H1 (cell line): ENCODE measurements at regions not wholly inside any gene's neighbourhood (a gene's known extent, or its start where the extent isn't known, plus 50 kb on each side); places are given as distances from the start of the nearest gene placed in this dataset.
"Not testable (repeated sequence)": the region's sequence is repeated elsewhere in the genome, so short reads cannot be mapped to it uniquely, and the experiment has no call there.

Experiments
- CTCF ChIA-PET: fragments of 300-600 bp; sonication (Branson Sonifier 250); formaldehyde crosslinking; loops from one replicate; lab custom pipeline; 2021; ENCODE audit not compliant: partially characterized antibody; lab: Charles Lee
- POLR2A ChIA-PET: fragments of 300-600 bp; sonication (Branson Sonifier 250); formaldehyde crosslinking; loops from one replicate; lab custom pipeline; 2021; ENCODE audit warnings: inconsistent platforms; ENCODE audit not compliant: partially characterized antibody; lab: Charles Lee
- DNase-seq, 2 experiments: peaks; one replicate each; pipeline versions ENCODE4 v3.0.0 to v3.0.0-alpha.2; 2010 to 2022; ENCODE audit warnings: low spot score in 2 of 2, low read depth in 1 of 2, mixed read lengths in 1 of 2
- FAIRE-seq: peaks from 2 replicates; lab custom pipeline; 2011; peaks lifted over from hg19 to GRCh38; lab: Jason Lieb, UNC
- H2AFZ ChIP-seq: 2 replicates; pipeline ENCODE4 v1.8.1; 2012; ENCODE audit warnings: low read length, inconsistent platforms
- H2AK5ac ChIP-seq: 2 replicates; pipeline ENCODE4 v1.6.1; 2013; ENCODE audit warnings: low read depth, low read length
- H2BK120ac ChIP-seq: replicated peaks from 2 replicates; pipeline ENCODE3; 2013; ENCODE audit warnings: low read depth, low read length, inconsistent platforms
- H2BK12ac ChIP-seq: 2 replicates; pipeline ENCODE4 v1.6.1; 2013; ENCODE audit warnings: low read depth, low read length
- H2BK15ac ChIP-seq: 2 replicates; pipeline ENCODE4 v1.6.1; 2013; ENCODE audit warnings: low read length
- H2BK20ac ChIP-seq: 2 replicates; pipeline ENCODE4 v1.6.1; 2013; ENCODE audit warnings: low read length
- H2BK5ac ChIP-seq: 2 replicates; pipeline ENCODE4 v1.6.1; 2013; ENCODE audit warnings: low read depth, low read length
- H3K14ac ChIP-seq: 2 replicates; pipeline ENCODE4 v1.6.1; 2013; ENCODE audit warnings: inconsistent platforms; ENCODE audit not compliant: insufficient read length
- H3K18ac ChIP-seq: 2 replicates; pipeline ENCODE4 v1.6.1; 2013; ENCODE audit warnings: low read length; ENCODE audit errors: extremely low read depth
- H3K23ac ChIP-seq: 2 replicates; pipeline ENCODE4 v1.6.1; 2013; ENCODE audit warnings: inconsistent platforms; ENCODE audit not compliant: insufficient read length
- H3K23me2 ChIP-seq: 2 replicates; pipeline ENCODE4 v1.6.1; 2013; ENCODE audit warnings: low read depth, low read length
- H3K27ac ChIP-seq: 2 replicates; pipeline ENCODE4 v1.6.1; 2011; ENCODE audit warnings: low read depth, low read length, inconsistent platforms
- H3K27me3 ChIP-seq, 4 experiments: replicated peaks in 1 of 4; 1 replicate in 1 of 4; 2 replicates in 3 of 4; pipeline versions ENCODE4 v1.6.1 to v1.8.1; 2011 to 2013; ENCODE audit warnings: low read length in 3 of 4, mild to moderate bottlenecking in 3 of 4, inconsistent platforms in 2 of 4, mixed read lengths in 2 of 4, moderate library complexity in 1 of 4; ENCODE audit not compliant: control insufficient read depth in 3 of 4, insufficient read depth in 3 of 4; ENCODE audit errors: extremely low read depth in 1 of 4
- H3K36me3 ChIP-seq, 4 experiments: 2 replicates each; pipeline versions ENCODE4 v1.6.1 to v1.8.1; 2011 to 2013; ENCODE audit warnings: mild to moderate bottlenecking in 4 of 4, low read length in 3 of 4, moderate library complexity in 2 of 4, control low read depth in 1 of 4, inconsistent platforms in 1 of 4; ENCODE audit not compliant: insufficient read depth in 4 of 4, control insufficient read depth in 2 of 4
- H3K4ac ChIP-seq: replicated peaks from 2 replicates; pipeline ENCODE3; 2013; ENCODE audit warnings: low read length, low read depth, mixed read lengths, inconsistent platforms; ENCODE audit not compliant: insufficient read length
- H3K4me1 ChIP-seq, 4 experiments: replicated peaks in 1 of 4; 1 replicate in 1 of 4; 2 replicates in 3 of 4; pipeline versions ENCODE4 v1.6.1 to v1.8.1; 2011 to 2013; ENCODE audit warnings: low read length in 3 of 4, inconsistent platforms in 2 of 4, mixed read lengths in 1 of 4; ENCODE audit not compliant: insufficient read depth in 4 of 4, control insufficient read depth in 3 of 4
- H3K4me2 ChIP-seq, 2 experiments: 2 replicates each; pipeline versions ENCODE4 v1.6.1 to v1.8.1; 2011 to 2013; ENCODE audit warnings: low read depth in 2 of 2, low read length in 2 of 2, control low read depth in 1 of 2, inconsistent platforms in 1 of 2, mild to moderate bottlenecking in 1 of 2; ENCODE audit not compliant: insufficient read depth in 1 of 2
- H3K4me3 ChIP-seq, 4 experiments: fragments of 200-600, 300-600 bp in 1 of 4; sonication (generic), shearing (Covaris generic), sonication (Bioruptor Twin) in 1 of 4; 2 replicates each; pipeline versions ENCODE4 v1.5.1 to v1.8.1; 2011 to 2016; ENCODE audit warnings: low read length in 4 of 4, low read depth in 3 of 4, control low read depth in 2 of 4, inconsistent platforms in 2 of 4, mild to moderate bottlenecking in 2 of 4, mixed read lengths in 1 of 4, moderate library complexity in 1 of 4; ENCODE audit not compliant: insufficient read depth in 2 of 4; ENCODE audit errors: extremely low read depth in 1 of 4
- H3K56ac ChIP-seq: replicated peaks from 2 replicates; pipeline ENCODE3; 2013; ENCODE audit warnings: low read depth, mild to moderate bottlenecking, mixed read lengths, low read length, inconsistent platforms; ENCODE audit not compliant: insufficient read length
- H3K79me1 ChIP-seq: 2 replicates; pipeline ENCODE4 v1.6.1; 2013; ENCODE audit warnings: low read depth, low read length, control low read depth
- H3K79me2 ChIP-seq, 2 experiments: 2 replicates each; pipeline versions ENCODE4 v1.6.1 to v1.8.1; 2012 to 2013; ENCODE audit warnings: low read length in 2 of 2, mild to moderate bottlenecking in 2 of 2, inconsistent platforms in 1 of 2; ENCODE audit not compliant: insufficient read depth in 2 of 2, control insufficient read depth in 1 of 2
- H3K9ac ChIP-seq, 4 experiments: replicated peaks in 1 of 4; 1 replicate in 1 of 4; 2 replicates in 3 of 4; pipeline versions ENCODE4 v1.6.1 to v1.8.1; 2011 to 2013; ENCODE audit warnings: low read depth in 3 of 4, low read length in 3 of 4, control low read depth in 2 of 4, mild to moderate bottlenecking in 2 of 4, moderate library complexity in 2 of 4, inconsistent platforms in 1 of 4; ENCODE audit errors: extremely low read depth in 1 of 4
- H3K9me3 ChIP-seq, 2 experiments: 2 replicates each; pipeline versions ENCODE4 v1.6.1 to v1.8.1; 2012 to 2013; ENCODE audit warnings: mild to moderate bottlenecking in 2 of 2, moderate library complexity in 2 of 2, control low read depth in 1 of 2, inconsistent platforms in 1 of 2, low read depth in 1 of 2, low read length in 1 of 2, mixed read lengths in 1 of 2; ENCODE audit not compliant: insufficient read depth in 2 of 2
- H4K20me1 ChIP-seq, 2 experiments: replicated peaks in 1 of 2; 2 replicates each; pipeline versions ENCODE3 to v1.8.1; 2011 to 2013; ENCODE audit warnings: inconsistent platforms in 2 of 2, low read length in 2 of 2, mild to moderate bottlenecking in 1 of 2; ENCODE audit not compliant: insufficient read depth in 2 of 2, control insufficient read depth in 1 of 2
- H4K5ac ChIP-seq: 2 replicates; pipeline ENCODE4 v1.6.1; 2013; ENCODE audit warnings: low read length, low read depth, mixed read lengths, inconsistent platforms; ENCODE audit not compliant: insufficient read length
- H4K8ac ChIP-seq: 2 replicates; pipeline ENCODE4 v1.8.0; 2013; ENCODE audit warnings: mild to moderate bottlenecking, moderate library complexity, low read length, inconsistent platforms; ENCODE audit not compliant: insufficient read depth; ENCODE audit errors: extremely low read depth
- H4K91ac ChIP-seq: replicated peaks from 2 replicates; pipeline ENCODE3; 2013; ENCODE audit warnings: low read length, mixed read lengths, inconsistent platforms; ENCODE audit not compliant: insufficient read length
- WGBS, 2 experiments: shearing (Covaris generic) in 1 of 2; methylation state at CpG; one replicate each; pipeline versions ENCODE4 v1.1.6 to v1.1.7; 2013 to 2015; ENCODE audit warnings: low lambda C conversion rate in 2 of 2, mixed read lengths in 2 of 2, inconsistent platforms in 1 of 2, low coverage in 1 of 2, missing lambda C conversion rate in 1 of 2; ENCODE audit not compliant: insufficient replicate concordance in 2 of 2, insufficient coverage in 1 of 2, insufficient read length in 1 of 2; ENCODE audit errors: extremely low coverage in 1 of 2, missing lambda C conversion rate in 1 of 2; 5-methylcytosine and 5-hydroxymethylcytosine counted together

DNA sequence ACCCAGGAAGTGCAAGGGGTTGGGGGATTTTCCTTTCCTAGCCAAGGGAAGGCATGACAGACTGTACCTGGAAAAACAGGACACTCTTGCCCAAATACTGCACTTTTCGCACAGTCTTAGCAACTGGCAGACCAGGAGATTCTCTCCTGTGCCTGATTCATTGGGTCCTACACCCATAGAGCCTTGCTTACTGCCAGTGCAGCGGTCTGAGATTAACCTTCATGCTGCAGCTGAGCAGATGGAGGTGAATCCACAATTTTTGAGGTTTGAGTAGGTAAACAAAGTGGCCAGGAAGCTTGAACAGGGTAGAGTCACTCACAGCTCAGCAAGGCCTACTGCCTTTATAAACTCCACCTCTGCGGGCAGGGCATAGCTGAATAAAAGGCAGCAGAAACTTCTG is 1497.6 kb downstream of the FOXD4L5 start:
- H3K36me3 ChIP-seq, H3K23me2 ChIP-seq, FAIRE-seq, H3K4ac ChIP-seq, H2AK5ac ChIP-seq, H2BK20ac ChIP-seq, H2BK15ac ChIP-seq, H3K4me3 ChIP-seq, H2AFZ ChIP-seq, H3K27me3 ChIP-seq, H3K14ac ChIP-seq, H3K79me2 ChIP-seq, H3K56ac ChIP-seq, H4K20me1 ChIP-seq, H4K91ac ChIP-seq, H2BK5ac ChIP-seq, H3K79me1 ChIP-seq, H3K4me1 ChIP-seq, CTCF ChIA-PET, DNase-seq, H3K4me2 ChIP-seq, H3K9ac ChIP-seq, POLR2A ChIA-PET, H4K8ac ChIP-seq, H3K18ac ChIP-seq, H2BK120ac ChIP-seq, H3K27ac ChIP-seq, H3K23ac ChIP-seq, H2BK12ac ChIP-seq, H4K5ac ChIP-seq: not testable (repeated sequence)
- 32% methylated on average over 3 of the region's 3 CpGs; no CpG with 5 or more reads in 1 of the 2 experiments for WGBS, 2 experiments
- peaks cover 11 to 27% of the 10 kb centered on the region in 2 experiments for H3K9me3 ChIP-seq

DNA sequence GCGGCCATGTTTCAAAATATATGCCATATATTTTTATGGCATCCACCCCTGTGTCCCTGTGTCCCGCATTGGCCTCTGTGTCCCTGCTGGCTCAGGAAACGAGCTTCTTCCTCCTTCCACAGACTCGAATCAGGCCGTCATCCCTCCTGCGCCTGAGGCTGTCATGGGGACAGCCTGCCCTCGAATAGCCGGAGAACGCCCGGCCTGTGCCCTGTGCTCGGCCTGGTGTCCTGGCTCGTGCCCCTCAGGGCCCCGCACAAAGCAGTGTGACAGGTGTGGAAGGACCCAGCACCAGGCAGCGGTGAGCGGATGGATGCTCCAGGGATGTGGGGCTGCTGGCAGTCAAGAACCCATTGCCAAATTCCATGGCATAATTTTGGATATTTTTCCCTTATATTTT is 1500.0 kb downstream of the FOXD4L5 start:
- H3K27me3 ChIP-seq, H3K23ac ChIP-seq, H4K8ac ChIP-seq, H2AFZ ChIP-seq, CTCF ChIA-PET, FAIRE-seq, H3K79me2 ChIP-seq, H3K18ac ChIP-seq, H3K36me3 ChIP-seq, H3K9ac ChIP-seq, DNase-seq, H3K23me2 ChIP-seq, H2BK120ac ChIP-seq, H3K4ac ChIP-seq, H3K14ac ChIP-seq, H2AK5ac ChIP-seq, POLR2A ChIA-PET, H3K4me2 ChIP-seq, H2BK5ac ChIP-seq, H4K91ac ChIP-seq, H2BK15ac ChIP-seq, H4K20me1 ChIP-seq, H2BK20ac ChIP-seq, H3K27ac ChIP-seq, H3K4me3 ChIP-seq, H4K5ac ChIP-seq, H3K4me1 ChIP-seq, H2BK12ac ChIP-seq, H3K79me1 ChIP-seq, H3K56ac ChIP-seq: not testable (repeated sequence)
- WGBS, 2 experiments = 81% methylated on average over 12 of the region's 15 CpGs; no CpG with 5 or more reads in 1 of the 2 experiments
- H3K9me3 ChIP-seq = peaks cover 11 to 39% of the 10 kb centered on the region in 2 experiments
